Loucy (cell line): ENCODE measurements at regions not wholly inside any gene's neighbourhood (a gene's known extent, or its start where the extent isn't known, plus 50 kb on each side); places are given as distances from the start of the nearest gene placed in this dataset.

Experiments
- EZH2phosphoT487 ChIP-seq: fragments of 200-600 bp; IDR thresholded peaks from 2 replicates; pipeline ENCODE4 v1.6.1; 2018; ENCODE audit warnings: antibody characterized with exemption, mild to moderate bottlenecking, moderate library complexity, borderline replicate concordance
- TF ChIP-seq, protein P1 (sequence below): fragments of 200-600 bp; sonication (generic); conservative IDR thresholded peaks from 2 replicates; pipeline ENCODE4 v1.5.1; 2014; ENCODE audit warnings: mild to moderate bottlenecking, antibody characterized with exemption, low read length

DNA sequence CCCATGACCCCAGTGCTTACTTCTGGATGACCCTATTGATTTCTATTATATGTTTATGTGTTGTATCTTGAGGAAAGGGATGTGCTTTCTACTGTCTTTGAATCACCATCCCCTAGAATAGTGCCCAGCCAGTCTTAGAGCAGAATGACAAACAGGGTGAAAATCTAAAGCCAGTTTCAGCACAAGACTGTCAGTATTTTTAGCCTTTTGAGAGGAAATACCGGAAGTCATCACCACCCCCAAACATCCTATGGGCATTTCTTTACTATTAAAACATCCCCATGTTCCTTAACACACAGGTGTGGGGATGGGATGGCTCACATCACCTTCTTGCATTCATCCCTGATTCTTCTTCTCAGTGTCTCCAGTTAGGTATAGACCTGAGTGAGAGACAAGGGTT is 52.1 kb upstream of the UBE2L5 start:
- TF ChIP-seq, protein P1, sequence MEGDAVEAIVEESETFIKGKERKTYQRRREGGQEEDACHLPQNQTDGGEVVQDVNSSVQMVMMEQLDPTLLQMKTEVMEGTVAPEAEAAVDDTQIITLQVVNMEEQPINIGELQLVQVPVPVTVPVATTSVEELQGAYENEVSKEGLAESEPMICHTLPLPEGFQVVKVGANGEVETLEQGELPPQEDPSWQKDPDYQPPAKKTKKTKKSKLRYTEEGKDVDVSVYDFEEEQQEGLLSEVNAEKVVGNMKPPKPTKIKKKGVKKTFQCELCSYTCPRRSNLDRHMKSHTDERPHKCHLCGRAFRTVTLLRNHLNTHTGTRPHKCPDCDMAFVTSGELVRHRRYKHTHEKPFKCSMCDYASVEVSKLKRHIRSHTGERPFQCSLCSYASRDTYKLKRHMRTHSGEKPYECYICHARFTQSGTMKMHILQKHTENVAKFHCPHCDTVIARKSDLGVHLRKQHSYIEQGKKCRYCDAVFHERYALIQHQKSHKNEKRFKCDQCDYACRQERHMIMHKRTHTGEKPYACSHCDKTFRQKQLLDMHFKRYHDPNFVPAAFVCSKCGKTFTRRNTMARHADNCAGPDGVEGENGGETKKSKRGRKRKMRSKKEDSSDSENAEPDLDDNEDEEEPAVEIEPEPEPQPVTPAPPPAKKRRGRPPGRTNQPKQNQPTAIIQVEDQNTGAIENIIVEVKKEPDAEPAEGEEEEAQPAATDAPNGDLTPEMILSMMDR, result no peak
- no peak for TF ChIP-seq EZH2phosphoT487
